WTC11 (cell line): ENCODE measurements at regions not wholly inside any gene's neighbourhood (a gene's known extent, or its start where the extent isn't known, plus 50 kb on each side); places are given as distances from the start of the nearest gene placed in this dataset.

Source experiments
- ATAC-seq: fragments of 200-7000 bp; cut with Tn5 transposase; 2 replicates; pipeline ENCODE4 v1.10.0; 2021; ENCODE audit warnings: mild to moderate bottlenecking, moderate library complexity
- CTCF ChIA-PET: fragments of 300-600 bp; sonication (Branson Sonifier 250); formaldehyde crosslinking; loops from one replicate; lab custom pipeline; 2021; ENCODE audit warnings: antibody characterized with exemption; lab: Charles Lee
- POLR2A ChIA-PET: fragments of 350-600 bp; sonication (Branson Sonifier 250); formaldehyde crosslinking; loops from one replicate; lab custom pipeline; 2021; ENCODE audit warnings: antibody characterized with exemption; lab: Charles Lee
- DNase-seq: peaks from one replicate; pipeline ENCODE4 v3.0.0; 2021; ENCODE audit warnings: low spot score
- H3K27ac Mint-ChIP-seq: 2 replicates; pipeline ENCODE4 v1.8.0; 2021; ENCODE audit warnings: mixed read lengths
- H3K27me3 Mint-ChIP-seq: 2 replicates; pipeline ENCODE4 v1.8.0; 2021; ENCODE audit warnings: low read depth, mild to moderate bottlenecking, moderate library complexity, mixed read lengths
- H3K36me3 Mint-ChIP-seq: 2 replicates; pipeline ENCODE4 v1.8.0; 2021; ENCODE audit warnings: mixed read lengths
- H3K4me1 Mint-ChIP-seq: 2 replicates; pipeline ENCODE4 v1.8.0; 2022; ENCODE audit warnings: mixed read lengths
- H3K4me3 Mint-ChIP-seq: 2 replicates; pipeline ENCODE4 v1.8.0; 2021; ENCODE audit warnings: mild to moderate bottlenecking, moderate library complexity, mixed read lengths
- H3K9me3 Mint-ChIP-seq: 2 replicates; pipeline ENCODE4 v1.8.0; 2021; ENCODE audit warnings: mixed read lengths
- ARID4B ChIP-seq: sonication (generic); formaldehyde crosslinking; IDR thresholded peaks from 2 replicates; pipeline ENCODE4 v1.8.0; 2023; ENCODE audit warnings: missing genetic modification reagents, mild to moderate bottlenecking, borderline replicate concordance
- ATF6 ChIP-seq: sonication (generic); formaldehyde crosslinking; IDR thresholded peaks from 2 replicates; pipeline ENCODE4 v1.8.1; 2023; ENCODE audit warnings: mild to moderate bottlenecking, missing genetic modification reagents
- CBFB ChIP-seq: sonication (generic); formaldehyde crosslinking; IDR thresholded peaks from 2 replicates; pipeline ENCODE4 v1.8.1; 2022; ENCODE audit warnings: mild to moderate bottlenecking, low read depth, missing genetic modification reagents
- FOXP4 ChIP-seq: sonication (generic); formaldehyde crosslinking; IDR thresholded peaks from 2 replicates; pipeline ENCODE4 v1.8.0; 2022; ENCODE audit warnings: mild to moderate bottlenecking, missing genetic modification reagents
- IRF1 ChIP-seq: sonication (generic); formaldehyde crosslinking; IDR thresholded peaks from 2 replicates; pipeline ENCODE4 v1.8.0; 2023; ENCODE audit warnings: missing genetic modification reagents
- PRDM15 ChIP-seq: sonication (generic); formaldehyde crosslinking; IDR thresholded peaks from 2 replicates; pipeline ENCODE4 v1.8.0; 2022; ENCODE audit warnings: missing genetic modification reagents
- PRRX2 ChIP-seq: fragments of 250-450 bp; sonication (Bioruptor Pico); IDR thresholded peaks from 2 replicates; pipeline ENCODE4 v1.8.0; 2021; ENCODE audit warnings: mild to moderate bottlenecking
- SMAD4 ChIP-seq: sonication (generic); formaldehyde crosslinking; IDR thresholded peaks from 2 replicates; pipeline ENCODE4 v1.8.0; 2022; ENCODE audit warnings: mild to moderate bottlenecking, missing genetic modification reagents
- TEAD4 ChIP-seq: sonication (generic); formaldehyde crosslinking; IDR thresholded peaks from 2 replicates; pipeline ENCODE4 v1.8.0; 2022; ENCODE audit warnings: mild to moderate bottlenecking, missing genetic modification reagents
- ZBTB43 ChIP-seq: sonication (generic); formaldehyde crosslinking; IDR thresholded peaks from 2 replicates; pipeline ENCODE4 v1.8.1; 2023; ENCODE audit warnings: mild to moderate bottlenecking, missing genetic modification reagents
- ZNF138 ChIP-seq: sonication (generic); formaldehyde crosslinking; conservative IDR thresholded peaks from 2 replicates; pipeline ENCODE4 v1.8.1; 2022; ENCODE audit warnings: mild to moderate bottlenecking, moderate library complexity, missing genetic modification reagents
- ZNF671 ChIP-seq: fragments of 250-450 bp; sonication (Bioruptor Pico); IDR thresholded peaks from 2 replicates; pipeline ENCODE4 v1.8.0; 2021; ENCODE audit warnings: mild to moderate bottlenecking
- TF ChIP-seq, protein P1 (sequence below): sonication (generic); formaldehyde crosslinking; IDR thresholded peaks from 2 replicates; pipeline ENCODE4 v1.8.0; 2022; ENCODE audit warnings: mild to moderate bottlenecking, missing genetic modification reagents
- TF ChIP-seq, protein P2 (sequence below): fragments of 250-450 bp; sonication (Bioruptor Pico); IDR thresholded peaks from 2 replicates; pipeline ENCODE4 v1.9.0; 2021; ENCODE audit warnings: mild to moderate bottlenecking
- TF ChIP-seq, protein P3 (sequence below): sonication (generic); formaldehyde crosslinking; conservative IDR thresholded peaks from 2 replicates; pipeline ENCODE4 v1.8.1; 2023; ENCODE audit warnings: mild to moderate bottlenecking, low read depth, missing genetic modification reagents, moderate library complexity

DNA sequence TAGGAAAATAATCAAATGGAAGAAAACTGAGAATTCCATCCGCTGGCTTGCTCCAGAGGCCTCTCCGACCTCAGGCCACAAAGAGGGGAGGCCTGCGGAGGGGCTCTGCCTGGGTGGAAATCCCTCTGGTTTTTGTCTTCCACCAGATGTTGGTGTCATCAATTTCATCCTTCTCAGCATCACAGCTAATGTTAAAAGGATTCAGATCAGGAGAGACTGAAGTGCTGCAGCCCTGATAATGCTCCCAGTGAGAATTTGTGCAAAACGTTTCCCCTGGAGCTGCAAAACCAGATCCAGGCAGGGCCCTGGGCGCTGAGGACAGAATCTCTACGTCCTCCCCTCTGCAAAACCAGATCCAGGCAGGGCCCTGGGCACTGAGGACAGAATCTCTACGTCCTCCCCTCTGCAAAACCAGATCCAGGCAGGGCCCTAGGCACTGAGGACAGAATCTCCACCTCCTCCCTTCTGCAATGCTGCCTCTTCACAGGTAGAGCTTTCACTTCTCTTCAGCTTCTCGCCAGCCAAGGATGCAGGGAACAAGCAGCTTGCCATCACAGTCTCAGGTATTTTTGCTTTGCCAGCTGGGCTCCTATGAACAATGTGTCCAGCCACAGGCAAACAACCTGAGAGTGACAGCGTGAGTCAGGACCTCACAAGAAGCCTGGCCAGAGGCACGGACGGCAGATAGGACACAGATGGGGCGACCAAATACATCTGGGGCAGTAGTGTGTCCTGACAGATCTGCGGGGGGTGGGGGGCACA lies 81.2 kb downstream of the TMEM18 start:
- no peaks in the 10 kb centered on the region for H3K27me3 Mint-ChIP-seq
- no peak overlapping the region for H3K27ac Mint-ChIP-seq
- DNase-seq (no peak), ATAC-seq (no peak)
- no peaks in the 10 kb centered on the region for H3K4me1 Mint-ChIP-seq
- no peak overlapping the region for H3K4me3 Mint-ChIP-seq
- ChIA-PET CTCF (no interaction called here), POLR2A (no interaction called here)
- H3K36me3 Mint-ChIP-seq: no peaks in the 10 kb centered on the region
- H3K9me3 Mint-ChIP-seq: peaks cover 5% of the 10 kb centered on the region
- no peak for TF ChIP-seq FOXP4
- TF ChIP-seq, protein P1, sequence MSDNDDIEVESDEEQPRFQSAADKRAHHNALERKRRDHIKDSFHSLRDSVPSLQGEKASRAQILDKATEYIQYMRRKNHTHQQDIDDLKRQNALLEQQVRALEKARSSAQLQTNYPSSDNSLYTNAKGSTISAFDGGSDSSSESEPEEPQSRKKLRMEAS (CRISPR knock-in tag): no peak
- TF ChIP-seq TEAD4 (CRISPR knock-in tag): no peak
- no peak for TF ChIP-seq ZNF138 (CRISPR knock-in tag)
- TF ChIP-seq ATF6 (CRISPR knock-in tag): no peak
- TF ChIP-seq ZNF671 (CRISPR knock-in tag): no peak
- TF ChIP-seq PRDM15 (CRISPR knock-in tag): no peak
- TF ChIP-seq SMAD4 (CRISPR knock-in tag): no peak
- no peak for TF ChIP-seq CBFB
- no peak for TF ChIP-seq ZBTB43
- TF ChIP-seq, protein P2, sequence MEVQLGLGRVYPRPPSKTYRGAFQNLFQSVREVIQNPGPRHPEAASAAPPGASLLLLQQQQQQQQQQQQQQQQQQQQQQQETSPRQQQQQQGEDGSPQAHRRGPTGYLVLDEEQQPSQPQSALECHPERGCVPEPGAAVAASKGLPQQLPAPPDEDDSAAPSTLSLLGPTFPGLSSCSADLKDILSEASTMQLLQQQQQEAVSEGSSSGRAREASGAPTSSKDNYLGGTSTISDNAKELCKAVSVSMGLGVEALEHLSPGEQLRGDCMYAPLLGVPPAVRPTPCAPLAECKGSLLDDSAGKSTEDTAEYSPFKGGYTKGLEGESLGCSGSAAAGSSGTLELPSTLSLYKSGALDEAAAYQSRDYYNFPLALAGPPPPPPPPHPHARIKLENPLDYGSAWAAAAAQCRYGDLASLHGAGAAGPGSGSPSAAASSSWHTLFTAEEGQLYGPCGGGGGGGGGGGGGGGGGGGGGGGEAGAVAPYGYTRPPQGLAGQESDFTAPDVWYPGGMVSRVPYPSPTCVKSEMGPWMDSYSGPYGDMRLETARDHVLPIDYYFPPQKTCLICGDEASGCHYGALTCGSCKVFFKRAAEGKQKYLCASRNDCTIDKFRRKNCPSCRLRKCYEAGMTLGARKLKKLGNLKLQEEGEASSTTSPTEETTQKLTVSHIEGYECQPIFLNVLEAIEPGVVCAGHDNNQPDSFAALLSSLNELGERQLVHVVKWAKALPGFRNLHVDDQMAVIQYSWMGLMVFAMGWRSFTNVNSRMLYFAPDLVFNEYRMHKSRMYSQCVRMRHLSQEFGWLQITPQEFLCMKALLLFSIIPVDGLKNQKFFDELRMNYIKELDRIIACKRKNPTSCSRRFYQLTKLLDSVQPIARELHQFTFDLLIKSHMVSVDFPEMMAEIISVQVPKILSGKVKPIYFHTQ (CRISPR knock-in tag): no peak
- TF ChIP-seq ARID4B (CRISPR knock-in tag): no peak
- TF ChIP-seq, protein P3, sequence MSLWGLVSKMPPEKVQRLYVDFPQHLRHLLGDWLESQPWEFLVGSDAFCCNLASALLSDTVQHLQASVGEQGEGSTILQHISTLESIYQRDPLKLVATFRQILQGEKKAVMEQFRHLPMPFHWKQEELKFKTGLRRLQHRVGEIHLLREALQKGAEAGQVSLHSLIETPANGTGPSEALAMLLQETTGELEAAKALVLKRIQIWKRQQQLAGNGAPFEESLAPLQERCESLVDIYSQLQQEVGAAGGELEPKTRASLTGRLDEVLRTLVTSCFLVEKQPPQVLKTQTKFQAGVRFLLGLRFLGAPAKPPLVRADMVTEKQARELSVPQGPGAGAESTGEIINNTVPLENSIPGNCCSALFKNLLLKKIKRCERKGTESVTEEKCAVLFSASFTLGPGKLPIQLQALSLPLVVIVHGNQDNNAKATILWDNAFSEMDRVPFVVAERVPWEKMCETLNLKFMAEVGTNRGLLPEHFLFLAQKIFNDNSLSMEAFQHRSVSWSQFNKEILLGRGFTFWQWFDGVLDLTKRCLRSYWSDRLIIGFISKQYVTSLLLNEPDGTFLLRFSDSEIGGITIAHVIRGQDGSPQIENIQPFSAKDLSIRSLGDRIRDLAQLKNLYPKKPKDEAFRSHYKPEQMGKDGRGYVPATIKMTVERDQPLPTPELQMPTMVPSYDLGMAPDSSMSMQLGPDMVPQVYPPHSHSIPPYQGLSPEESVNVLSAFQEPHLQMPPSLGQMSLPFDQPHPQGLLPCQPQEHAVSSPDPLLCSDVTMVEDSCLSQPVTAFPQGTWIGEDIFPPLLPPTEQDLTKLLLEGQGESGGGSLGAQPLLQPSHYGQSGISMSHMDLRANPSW (CRISPR knock-in tag): no peak
- no peak for TF ChIP-seq IRF1 (CRISPR knock-in tag)
- TF ChIP-seq PRRX2: no peak
